GM18861 (cell line): ENCODE measurements at regions not wholly inside any gene's neighbourhood (a gene's known extent, or its start where the extent isn't known, plus 50 kb on each side); places are given as distances from the start of the nearest gene placed in this dataset.
"Not testable (repeated sequence)": the region's sequence is repeated elsewhere in the genome, so short reads cannot be mapped to it uniquely, and the experiment has no call there.

ENCODE experiments used
- ATAC-seq: cut with Tn5 transposase; IDR thresholded peaks from one replicate; pipeline ENCODE4 v1.9.1; 2021; ENCODE audit not compliant: unreplicated experiment

- no peak for ATAC-seq
Observed at GRCh38 chr5:19125956-19126713, 861.9 kb downstream of the CDH18 start.

GRCh38 chr5:19140276-19140675, 847.7 kb downstream of the CDH18 start:
- ATAC-seq, result no peak

GRCh38 chr5:19141937-19142524, 846.0 kb downstream of the CDH18 start:
- ATAC-seq, result not testable (repeated sequence)

- not testable (repeated sequence) for ATAC-seq
Observed at GRCh38 chr5:19142713-19143414, 845.1 kb downstream of the CDH18 start.

- ATAC-seq, result no peak
Observed at GRCh38 chr5:19143935-19144334, 844.1 kb downstream of the CDH18 start.

GRCh38 chr5:19169426-19169825, 818.6 kb downstream of the CDH18 start:
- no peak for ATAC-seq

GRCh38 chr5:19172926-19173470, 815.0 kb downstream of the CDH18 start:
- ATAC-seq, result no peak

GRCh38 chr5:19175776-19176570, 812.0 kb downstream of the CDH18 start:
- ATAC-seq, result no peak

GRCh38 chr5:19179571-19179970, 808.4 kb downstream of the CDH18 start:
- ATAC-seq, result no peak

- no peak for ATAC-seq
Observed at GRCh38 chr5:19189176-19189575, 798.8 kb downstream of the CDH18 start.

- no peak for ATAC-seq
Observed at GRCh38 chr5:19193631-19194030, 794.4 kb downstream of the CDH18 start.

- ATAC-seq, result no peak
Observed at GRCh38 chr5:19196631-19197030, 791.4 kb downstream of the CDH18 start.

- no peak for ATAC-seq
Observed at GRCh38 chr5:19200251-19200650, 787.7 kb downstream of the CDH18 start.

GRCh38 chr5:19208397-19208796, 779.6 kb downstream of the CDH18 start:
- no peak for ATAC-seq

- no peak for ATAC-seq
Observed at GRCh38 chr5:19210886-19211285, 777.1 kb downstream of the CDH18 start.

GRCh38 chr5:19229179-19229835, 758.7 kb downstream of the CDH18 start:
- no peak for ATAC-seq

- ATAC-seq, result no peak
Observed at GRCh38 chr5:19233573-19233972, 754.4 kb downstream of the CDH18 start.

GRCh38 chr5:19235101-19235584, 752.9 kb downstream of the CDH18 start:
- ATAC-seq, result no peak

- ATAC-seq, result no peak
Observed at GRCh38 chr5:19240170-19240569, 747.8 kb downstream of the CDH18 start.

- no peak for ATAC-seq
Observed at GRCh38 chr5:19241690-19242089, 746.3 kb downstream of the CDH18 start.
